GM21423 (cell line): ENCODE measurements at regions not wholly inside any gene's neighbourhood (a gene's known extent, or its start where the extent isn't known, plus 50 kb on each side); places are given as distances from the start of the nearest gene placed in this dataset.

ENCODE experiments used
- ATAC-seq: cut with Tn5 transposase; IDR thresholded peaks from one replicate; pipeline ENCODE4 v1.9.1; 2021; ENCODE audit warnings: mild to moderate bottlenecking, moderate library complexity; ENCODE audit not compliant: unreplicated experiment

DNA sequence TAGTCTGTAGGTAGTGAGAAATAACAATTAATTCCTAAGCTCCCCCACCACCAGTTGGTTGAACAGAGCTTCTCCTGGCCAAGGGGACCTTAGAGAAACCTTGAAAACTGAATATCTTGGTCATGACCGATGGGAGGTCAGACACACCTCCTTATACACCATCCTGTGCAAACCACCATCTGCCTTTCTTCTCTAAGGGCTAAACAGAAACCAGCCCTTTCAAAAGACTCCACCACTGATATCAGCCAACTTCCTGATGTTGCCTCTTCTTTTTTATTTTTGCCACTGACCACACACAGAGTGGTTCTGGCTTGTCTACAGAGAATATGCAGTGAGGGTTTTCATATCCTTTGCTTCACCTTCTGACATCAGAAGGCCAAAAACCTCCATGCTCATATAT is 977.7 kb upstream of the SEL1L start:
- ATAC-seq = no peak

DNA sequence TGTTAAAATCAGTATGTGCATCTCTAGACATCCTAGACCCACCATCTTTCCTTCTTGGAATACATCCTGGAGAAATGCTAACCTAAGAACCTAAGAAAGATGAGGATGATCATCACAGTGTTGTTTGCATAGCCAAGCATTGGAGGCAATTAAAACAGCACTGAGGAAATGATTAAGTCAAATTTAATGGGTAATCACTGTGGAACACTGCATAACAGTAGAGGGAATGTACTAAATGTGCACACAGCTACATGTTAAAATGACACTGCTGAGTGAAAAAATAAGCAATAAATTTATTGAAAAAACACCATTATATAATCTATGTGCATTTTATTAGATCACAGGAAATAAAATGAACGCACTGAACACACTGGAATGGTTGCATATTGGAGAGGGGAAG is 987.1 kb upstream of the SEL1L start:
- ATAC-seq = no peak

DNA sequence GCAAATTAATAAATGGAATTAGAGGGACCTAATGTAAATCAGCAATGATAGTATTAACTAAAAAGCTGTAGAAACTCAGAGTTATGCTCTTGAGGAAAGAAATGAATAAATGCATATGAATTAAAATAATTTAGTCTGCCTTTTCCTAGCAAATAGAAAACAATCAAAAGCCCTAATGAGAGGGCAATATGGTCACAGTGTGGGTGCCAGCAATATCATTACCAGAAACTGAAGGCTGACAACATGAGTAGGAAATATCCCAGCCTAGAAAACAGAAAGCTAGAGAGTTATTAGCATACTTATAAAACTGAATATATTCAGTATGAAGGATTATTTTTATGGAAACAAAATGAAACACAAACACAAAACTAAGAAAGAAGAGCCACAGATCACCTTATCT is 987.5 kb upstream of the SEL1L start:
- no peak for ATAC-seq

DNA sequence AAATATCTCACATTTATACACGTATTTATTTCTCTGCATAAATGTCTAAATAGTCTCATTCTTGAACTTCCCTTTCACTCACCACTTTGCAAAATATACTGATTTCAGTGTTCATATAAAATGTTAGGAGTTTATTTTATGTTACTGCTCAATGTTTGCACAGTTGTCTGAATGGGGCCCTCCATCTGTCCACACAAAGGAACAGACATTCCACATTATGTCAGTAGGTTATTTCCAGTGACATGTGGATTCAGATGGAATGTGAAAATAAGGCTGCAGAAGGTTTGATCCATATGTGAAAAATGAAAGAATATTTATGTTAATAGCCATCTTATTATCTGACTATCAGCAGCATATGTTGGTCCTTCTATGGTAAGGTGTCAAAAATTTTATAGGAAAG is 994.4 kb upstream of the SEL1L start:
- no peak for ATAC-seq

DNA sequence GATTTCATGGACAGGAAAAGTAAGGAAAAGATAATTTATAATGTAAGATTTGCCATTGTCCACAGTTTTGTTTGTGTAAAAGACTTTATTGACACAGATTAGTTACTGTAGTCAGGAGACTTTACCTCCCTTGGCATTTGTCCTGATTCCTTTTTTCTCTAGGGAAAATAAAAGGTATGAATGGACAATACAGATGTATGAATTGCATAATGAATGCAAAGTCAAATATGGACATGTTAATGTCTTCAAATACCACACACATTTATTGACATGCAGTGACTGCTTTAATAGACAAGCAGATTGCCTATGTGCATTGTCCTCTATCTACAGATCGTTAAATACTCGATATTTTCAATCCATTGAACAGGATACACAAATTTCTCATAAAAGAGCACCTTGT is 999.7 kb upstream of the SEL1L start:
- ATAC-seq = no peak

- no peak for ATAC-seq
Measured at GRCh38 chr14:82536566-82536965, 1002.9 kb upstream of the SEL1L start.

DNA sequence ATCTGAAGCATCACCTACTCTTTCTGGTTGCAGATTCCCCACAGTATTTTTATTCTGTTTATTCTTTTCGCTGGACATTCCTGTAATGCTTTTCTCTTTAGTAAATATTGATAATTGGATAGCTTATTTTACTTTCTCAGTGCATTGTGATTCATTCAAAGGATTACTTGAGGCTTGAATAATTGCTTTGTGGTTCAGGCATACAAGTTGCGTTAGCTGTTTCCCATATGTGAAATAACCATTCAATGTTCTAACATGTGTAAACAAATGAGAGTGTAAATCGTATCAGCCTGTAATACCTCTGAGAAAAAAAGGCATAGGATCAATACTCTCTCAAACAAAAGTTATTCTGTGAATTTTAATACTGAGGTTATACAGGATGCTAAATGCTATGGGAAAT is 1004.2 kb upstream of the SEL1L start:
- ATAC-seq = no peak

- ATAC-seq = no peak
Measured at GRCh38 chr14:82546401-82546800, 1012.7 kb upstream of the SEL1L start.

DNA sequence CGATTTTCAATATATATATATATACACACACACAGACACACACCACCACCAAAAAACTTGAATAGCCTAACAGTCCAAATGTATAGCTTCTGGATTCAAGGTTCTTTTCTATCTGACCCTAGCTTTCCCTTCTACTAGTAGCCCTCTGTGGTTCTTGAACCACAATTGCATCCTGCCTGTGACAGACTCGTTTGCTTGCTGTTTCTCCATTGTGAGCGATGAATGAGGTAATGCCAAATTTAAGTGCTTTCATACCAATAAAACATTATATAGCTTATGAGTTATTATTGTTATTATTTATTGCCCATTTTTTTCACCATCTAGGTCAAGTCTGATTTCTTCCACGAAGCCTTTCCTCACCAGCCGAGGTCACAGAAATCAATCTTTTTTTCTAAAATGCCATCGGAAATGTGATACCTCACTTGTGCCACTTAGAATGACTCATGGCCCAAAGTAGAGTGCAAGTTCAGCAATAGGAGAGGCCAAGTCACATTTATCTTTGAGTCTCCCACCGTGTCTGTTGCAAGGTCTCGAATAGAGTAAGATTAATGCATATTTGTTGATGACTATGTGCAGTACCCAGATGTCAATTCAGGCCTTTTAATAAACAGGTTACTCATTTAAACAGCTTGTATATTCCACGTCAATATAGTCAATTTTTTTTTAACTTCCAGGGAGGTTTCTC is 1015.8 kb upstream of the SEL1L start:
- no peak for ATAC-seq

DNA sequence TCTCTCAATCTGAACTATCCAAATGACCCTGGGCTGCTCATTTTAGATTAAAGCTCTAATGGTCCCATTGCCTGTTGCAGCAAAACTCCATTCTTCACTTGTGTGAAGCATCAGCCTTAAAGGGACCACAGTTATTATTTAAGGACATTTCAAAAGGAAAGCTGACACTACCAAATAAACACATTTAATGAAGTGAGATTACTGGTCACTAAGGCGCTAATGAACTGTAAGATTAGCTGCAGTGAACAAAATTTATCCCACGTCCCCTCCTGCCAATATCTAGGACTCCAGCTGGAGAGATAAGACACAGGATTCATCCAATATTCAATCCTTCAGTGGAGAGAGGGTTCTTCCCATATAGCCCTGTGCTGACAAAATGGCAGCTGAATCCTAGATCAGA is 1029.2 kb upstream of the SEL1L start:
- ATAC-seq = no peak

DNA sequence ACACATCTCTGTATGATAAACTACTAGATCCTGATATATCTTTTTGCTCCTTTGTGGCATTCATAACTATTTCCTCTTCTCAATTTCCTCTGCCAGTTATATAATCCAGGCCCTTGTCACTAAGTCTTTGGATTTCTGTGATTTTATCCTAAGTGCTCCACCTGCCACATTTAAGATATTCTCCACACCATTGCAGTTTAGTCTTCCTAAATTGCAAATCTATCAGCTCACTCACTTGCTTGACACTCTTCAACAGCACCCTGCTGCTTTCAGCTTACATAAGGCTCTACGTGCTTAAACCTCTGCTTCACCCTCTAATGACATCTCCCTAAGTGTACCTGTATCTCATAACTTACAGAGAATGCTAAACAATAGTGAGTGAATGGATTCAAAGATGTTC is 1032.2 kb upstream of the SEL1L start:
- no peak for ATAC-seq

- no peak for ATAC-seq
Measured at GRCh38 chr14:82587226-82587625, 1053.6 kb upstream of the SEL1L start.

DNA sequence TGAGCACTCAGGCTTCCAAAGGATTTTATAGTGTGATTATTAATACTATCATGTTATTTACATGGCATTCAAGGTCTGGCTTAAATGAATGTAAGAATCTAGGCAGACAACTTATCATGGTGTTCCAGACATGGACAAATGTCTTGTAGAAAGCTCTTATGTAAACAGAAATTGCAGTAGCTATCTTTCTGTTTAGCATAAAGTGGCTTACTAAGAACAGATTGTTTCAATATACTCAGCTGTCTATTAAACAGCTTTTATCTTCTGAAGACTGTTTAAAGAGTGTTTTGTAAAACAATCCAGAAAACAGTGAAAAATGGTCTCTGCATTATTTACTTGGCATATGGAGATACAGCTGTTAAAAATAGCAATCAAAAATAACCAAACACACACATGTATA is 1061.8 kb upstream of the SEL1L start:
- no peak for ATAC-seq

DNA sequence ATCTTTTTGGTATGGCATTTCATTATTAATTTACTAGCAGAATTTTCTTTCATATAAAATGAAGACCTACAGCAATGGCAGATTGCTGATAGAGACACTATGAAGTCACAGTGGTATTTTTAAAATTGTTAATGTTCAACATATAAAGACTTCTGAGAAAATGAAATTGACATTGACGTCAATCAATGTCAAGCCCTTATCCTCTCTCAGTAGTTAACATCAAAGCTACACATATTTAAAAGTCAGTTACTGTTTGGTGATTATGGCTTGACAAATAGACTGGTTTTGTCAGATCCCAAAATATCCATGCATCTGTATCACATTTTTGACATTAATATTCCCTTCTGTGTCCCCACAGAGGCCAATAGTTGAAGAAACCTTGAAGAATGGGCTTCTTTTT is 1069.1 kb upstream of the SEL1L start:
- ATAC-seq = no peak

DNA sequence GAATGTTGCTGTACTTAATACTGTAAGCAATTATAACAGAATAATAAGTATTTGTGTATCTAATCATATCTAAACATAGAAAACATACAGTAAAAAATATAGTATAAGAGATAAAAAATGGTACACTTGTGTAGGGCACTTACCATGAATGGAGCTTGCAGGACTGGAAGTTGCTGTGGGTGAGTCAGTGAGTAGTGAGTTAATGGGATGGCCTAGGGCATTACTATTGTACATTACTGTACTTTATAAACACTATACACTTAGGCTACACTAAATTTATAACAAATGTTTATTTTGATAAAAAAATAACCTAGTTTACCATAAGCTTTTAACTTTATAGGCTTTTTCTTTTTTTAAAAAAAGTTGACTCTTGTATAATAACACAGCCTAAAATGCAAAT is 1071.2 kb upstream of the SEL1L start:
- no peak for ATAC-seq

DNA sequence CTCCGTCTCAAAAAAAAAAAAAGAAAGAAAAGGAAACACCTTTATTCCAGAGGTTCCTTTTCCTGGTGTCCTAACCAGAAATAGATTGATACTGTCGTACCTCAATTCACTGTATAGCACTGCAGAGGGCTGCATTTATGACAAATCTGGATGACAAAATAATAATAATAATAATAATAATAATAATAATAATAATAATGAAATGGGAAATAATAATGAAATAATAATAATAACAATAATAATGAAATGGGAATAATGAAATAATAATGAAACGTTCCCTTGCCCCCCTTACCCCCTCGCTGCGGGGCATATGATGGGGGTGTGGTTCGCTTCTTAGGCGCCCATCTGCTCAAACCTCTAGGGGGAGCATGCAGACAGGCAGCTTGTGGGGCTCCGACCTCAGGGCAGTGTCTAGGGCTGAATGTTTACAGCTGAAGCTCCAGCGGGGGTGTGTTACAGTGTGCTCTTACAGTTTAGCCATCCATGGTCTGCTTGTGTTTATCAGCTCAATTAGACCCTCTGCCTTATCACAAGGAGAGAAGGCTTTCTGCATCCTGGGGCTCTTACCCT is 1088.3 kb upstream of the SEL1L start:
- no peak for ATAC-seq

GRCh38 chr14:82626156-82627066 is 1092.8 kb upstream of the SEL1L start:
- ATAC-seq = no peak

GRCh38 chr14:82635915-82636314 is 1102.3 kb upstream of the SEL1L start:
- no peak for ATAC-seq

DNA sequence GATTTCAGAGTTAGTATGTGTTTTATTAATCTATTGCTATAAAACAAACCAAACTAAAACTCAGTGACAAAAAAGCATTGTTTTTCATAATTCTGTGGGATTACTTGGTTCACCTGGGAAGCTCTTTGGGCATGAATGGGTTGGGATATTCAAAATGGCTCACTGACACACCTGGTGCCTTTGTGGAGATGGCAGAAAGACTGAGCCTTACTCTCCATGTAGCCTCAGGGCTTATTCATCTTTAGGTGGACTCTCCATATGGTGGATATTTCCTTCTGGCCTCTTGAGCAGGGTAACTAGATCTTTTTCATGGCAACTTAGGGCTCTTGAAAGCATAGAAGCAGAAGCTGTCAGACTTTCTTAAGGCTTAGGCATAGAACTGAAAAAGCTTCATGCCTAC is 1102.8 kb upstream of the SEL1L start:
- no peak for ATAC-seq

- no peak for ATAC-seq
Measured at GRCh38 chr14:82641050-82641540, 1107.4 kb upstream of the SEL1L start.

DNA sequence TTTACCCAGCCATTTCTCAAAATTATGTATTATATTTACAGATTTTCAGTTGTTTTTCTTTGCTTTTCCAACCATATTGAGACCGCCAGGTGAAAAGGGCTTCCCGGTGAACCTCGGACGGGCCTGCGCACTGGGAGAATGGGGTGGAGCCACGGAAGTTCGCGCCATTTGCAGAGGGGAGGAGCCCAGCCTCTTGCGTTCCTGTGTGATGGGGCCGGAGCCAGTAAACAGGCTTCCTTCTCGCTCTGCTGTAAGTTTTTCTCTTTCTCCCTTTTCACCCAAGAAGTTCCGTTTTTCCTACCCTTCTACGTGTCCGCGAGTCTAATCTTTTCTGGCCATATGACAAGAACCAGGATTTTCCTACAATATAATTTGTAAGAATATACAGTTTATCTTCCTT is 1108.8 kb upstream of the SEL1L start:
- ATAC-seq = no peak
